GM12873 (cell line): ENCODE measurements at regions not wholly inside any gene's neighbourhood (a gene's known extent, or its start where the extent isn't known, plus 50 kb on each side); places are given as distances from the start of the nearest gene placed in this dataset.

ENCODE experiments used
- TF ChIP-seq, protein P1 (sequence below): IDR thresholded peaks from 2 replicates; pipeline ENCODE4 v1.5.1; 2012; ENCODE audit warnings: low read depth, mild to moderate bottlenecking, moderate library complexity, low read length, control low read depth; ENCODE audit not compliant: insufficient read depth; ENCODE audit errors: missing control alignments

GRCh38 chr6:99739526-99739925 is 132.9 kb downstream of the PRDM13 start:
- TF ChIP-seq, protein P1, sequence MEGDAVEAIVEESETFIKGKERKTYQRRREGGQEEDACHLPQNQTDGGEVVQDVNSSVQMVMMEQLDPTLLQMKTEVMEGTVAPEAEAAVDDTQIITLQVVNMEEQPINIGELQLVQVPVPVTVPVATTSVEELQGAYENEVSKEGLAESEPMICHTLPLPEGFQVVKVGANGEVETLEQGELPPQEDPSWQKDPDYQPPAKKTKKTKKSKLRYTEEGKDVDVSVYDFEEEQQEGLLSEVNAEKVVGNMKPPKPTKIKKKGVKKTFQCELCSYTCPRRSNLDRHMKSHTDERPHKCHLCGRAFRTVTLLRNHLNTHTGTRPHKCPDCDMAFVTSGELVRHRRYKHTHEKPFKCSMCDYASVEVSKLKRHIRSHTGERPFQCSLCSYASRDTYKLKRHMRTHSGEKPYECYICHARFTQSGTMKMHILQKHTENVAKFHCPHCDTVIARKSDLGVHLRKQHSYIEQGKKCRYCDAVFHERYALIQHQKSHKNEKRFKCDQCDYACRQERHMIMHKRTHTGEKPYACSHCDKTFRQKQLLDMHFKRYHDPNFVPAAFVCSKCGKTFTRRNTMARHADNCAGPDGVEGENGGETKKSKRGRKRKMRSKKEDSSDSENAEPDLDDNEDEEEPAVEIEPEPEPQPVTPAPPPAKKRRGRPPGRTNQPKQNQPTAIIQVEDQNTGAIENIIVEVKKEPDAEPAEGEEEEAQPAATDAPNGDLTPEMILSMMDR: no peak

DNA sequence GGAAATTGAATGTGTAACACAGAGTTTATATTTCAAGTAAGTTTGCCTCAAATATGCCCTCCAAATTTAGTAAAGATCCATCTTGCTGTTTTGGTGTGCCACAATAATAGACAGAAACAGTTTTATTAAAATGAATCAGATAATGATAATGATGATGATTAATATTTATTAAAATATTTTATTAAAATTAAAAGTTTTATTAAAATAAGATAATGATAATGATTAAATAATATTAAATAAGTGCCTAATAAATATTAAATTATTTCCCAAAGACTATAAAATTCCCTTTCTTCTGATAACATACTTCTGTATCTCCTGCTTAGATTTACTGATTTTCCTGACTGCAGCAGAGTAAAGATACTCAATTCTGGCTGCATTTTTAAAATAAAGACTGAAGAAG is 134.5 kb downstream of the PRDM13 start:
- TF ChIP-seq, protein P1: no peak

GRCh38 chr6:99743647-99744046 is 137.0 kb downstream of the PRDM13 start:
- TF ChIP-seq, protein P1: no peak

- TF ChIP-seq, protein P1: no peak
These were observed 139.0 kb downstream of the PRDM13 start for GRCh38 chr6:99745651-99746050.

DNA sequence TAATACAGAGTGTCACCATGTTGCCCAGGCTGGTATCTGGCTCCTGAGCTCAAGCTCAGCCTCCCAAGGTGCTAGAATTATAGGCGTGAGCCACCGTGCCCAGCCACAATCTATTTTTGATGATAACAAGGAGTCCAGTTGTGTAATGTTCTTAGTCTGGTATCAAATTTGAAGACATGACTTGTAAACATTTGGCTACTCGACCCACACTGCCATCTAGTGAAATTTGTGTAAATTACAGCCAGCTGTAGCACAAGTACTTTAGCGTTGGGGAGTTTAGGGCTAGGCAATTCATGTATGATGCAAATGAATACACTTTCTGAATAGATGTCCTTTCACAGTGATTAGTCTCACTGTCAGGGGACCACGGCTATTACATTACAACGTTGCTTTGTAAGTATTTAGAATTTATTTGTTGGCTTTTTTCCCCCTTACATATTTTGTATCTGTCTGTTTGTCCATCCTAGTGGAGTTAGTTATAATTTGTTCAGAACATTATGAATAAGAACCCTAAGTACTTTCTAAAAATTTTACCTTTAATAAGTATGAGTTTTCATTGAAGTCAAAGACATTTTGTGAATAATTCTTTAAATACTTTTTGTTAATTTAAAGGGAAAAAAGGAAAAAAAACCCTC is 139.7 kb downstream of the PRDM13 start:
- TF ChIP-seq, protein P1: peak; percentile 80

DNA sequence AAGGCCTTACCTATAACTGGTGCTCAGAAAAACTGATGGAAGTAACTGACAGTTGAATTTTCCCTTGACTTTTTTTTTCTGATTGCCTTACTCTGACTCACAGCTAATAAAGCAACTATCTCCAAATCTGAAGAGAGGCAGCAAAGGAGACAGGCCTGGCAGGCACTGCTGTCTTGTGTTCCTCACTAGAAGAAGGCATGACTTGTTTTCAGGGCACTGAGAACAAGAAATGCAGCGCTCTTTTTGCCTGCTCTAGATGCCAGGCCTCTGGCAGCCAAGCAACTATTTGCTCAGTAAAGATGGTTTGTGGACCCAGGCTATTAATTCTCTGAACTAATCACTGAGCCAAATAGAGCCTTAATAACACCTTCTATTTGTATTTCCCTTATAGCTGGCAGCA is 155.1 kb downstream of the PRDM13 start:
- TF ChIP-seq, protein P1: no peak

GRCh38 chr6:99768166-99768565 is 161.5 kb downstream of the PRDM13 start:
- TF ChIP-seq, protein P1: no peak
